AG09319 (cell line): ENCODE measurements at regions not wholly inside any gene's neighbourhood (a gene's known extent, or its start where the extent isn't known, plus 50 kb on each side); places are given as distances from the start of the nearest gene placed in this dataset.

Source experiments
- DNase-seq: peaks from one replicate; pipeline ENCODE4 v3.0.0-alpha.2; 2010; ENCODE audit warnings: low read depth; ENCODE audit errors: extremely low read depth
- CTCF ChIP-seq: IDR thresholded peaks from 2 replicates; pipeline ENCODE4 v1.5.1; 2011; ENCODE audit warnings: low read depth, mild to moderate bottlenecking, inconsistent platforms, low read length, moderate library complexity

- no peak for TF ChIP-seq CTCF
- DNase-seq, result no peak
Observed at GRCh38 chr10:117424883-117425649, 49.8 kb upstream of the PDZD8 start.
